DOHH2 (cell line): ENCODE measurements at regions not wholly inside any gene's neighbourhood (a gene's known extent, or its start where the extent isn't known, plus 50 kb on each side); places are given as distances from the start of the nearest gene placed in this dataset.
"Not testable (repeated sequence)": the region's sequence is repeated elsewhere in the genome, so short reads cannot be mapped to it uniquely, and the experiment has no call there.

Experiments used
- EZH2phosphoT487 ChIP-seq: fragments of 200-600 bp; sonication (generic); IDR thresholded peaks from 2 replicates; pipeline ENCODE4 v1.6.1; 2017; ENCODE audit warnings: borderline replicate concordance, mild to moderate bottlenecking, antibody characterized with exemption, low read length, moderate library complexity, mixed read lengths
- TF ChIP-seq, protein P1 (sequence below): fragments of 200-600 bp; sonication (generic); IDR thresholded peaks from one replicate; pipeline ENCODE4 v1.5.1; 2014; ENCODE audit warnings: antibody characterized with exemption, mild to moderate bottlenecking, low read depth, low read length; ENCODE audit not compliant: poor library complexity, severe bottlenecking

DNA sequence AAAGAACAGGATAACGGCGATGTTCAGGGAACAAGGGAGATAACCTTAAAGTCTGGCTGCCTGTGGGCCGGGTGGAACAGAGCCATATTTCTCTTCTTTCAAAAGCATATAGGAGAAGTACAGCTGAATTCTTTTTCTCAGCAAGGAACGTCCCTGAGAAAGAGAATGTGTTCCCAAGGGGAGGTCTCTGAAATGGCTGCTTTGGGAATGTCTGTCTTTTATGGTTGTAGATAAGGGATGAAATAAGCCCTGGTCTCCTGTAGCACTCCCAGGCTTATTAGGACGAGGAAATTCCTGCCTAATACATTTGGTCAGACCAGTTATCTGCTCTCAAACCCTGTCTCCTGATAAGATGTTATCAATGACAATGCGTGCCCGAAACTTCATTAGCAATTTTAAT lies 490.5 kb downstream of the DMAC1 start:
- TF ChIP-seq, protein P1, sequence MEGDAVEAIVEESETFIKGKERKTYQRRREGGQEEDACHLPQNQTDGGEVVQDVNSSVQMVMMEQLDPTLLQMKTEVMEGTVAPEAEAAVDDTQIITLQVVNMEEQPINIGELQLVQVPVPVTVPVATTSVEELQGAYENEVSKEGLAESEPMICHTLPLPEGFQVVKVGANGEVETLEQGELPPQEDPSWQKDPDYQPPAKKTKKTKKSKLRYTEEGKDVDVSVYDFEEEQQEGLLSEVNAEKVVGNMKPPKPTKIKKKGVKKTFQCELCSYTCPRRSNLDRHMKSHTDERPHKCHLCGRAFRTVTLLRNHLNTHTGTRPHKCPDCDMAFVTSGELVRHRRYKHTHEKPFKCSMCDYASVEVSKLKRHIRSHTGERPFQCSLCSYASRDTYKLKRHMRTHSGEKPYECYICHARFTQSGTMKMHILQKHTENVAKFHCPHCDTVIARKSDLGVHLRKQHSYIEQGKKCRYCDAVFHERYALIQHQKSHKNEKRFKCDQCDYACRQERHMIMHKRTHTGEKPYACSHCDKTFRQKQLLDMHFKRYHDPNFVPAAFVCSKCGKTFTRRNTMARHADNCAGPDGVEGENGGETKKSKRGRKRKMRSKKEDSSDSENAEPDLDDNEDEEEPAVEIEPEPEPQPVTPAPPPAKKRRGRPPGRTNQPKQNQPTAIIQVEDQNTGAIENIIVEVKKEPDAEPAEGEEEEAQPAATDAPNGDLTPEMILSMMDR: not testable (repeated sequence)
- TF ChIP-seq EZH2phosphoT487: not testable (repeated sequence)
